Fibroblast of lung (primary cell): ENCODE measurements at regions not wholly inside any gene's neighbourhood (a gene's known extent, or its start where the extent isn't known, plus 50 kb on each side); places are given as distances from the start of the nearest gene placed in this dataset.

Experiments used
- DNase-seq, 2 donors: peaks; one replicate each; pipeline versions ENCODE4 v3.0.0 to v3.0.0-alpha.2; 2010; ENCODE audit warnings: low read depth in 2 of 2
- H2AFZ ChIP-seq: 2 replicates; pipeline ENCODE4 v1.5.1; 2012; ENCODE audit warnings: low read length, control low read depth, inconsistent platforms
- H3K27ac ChIP-seq: 2 replicates; pipeline ENCODE4 v1.5.1; 2011; ENCODE audit warnings: low read length, control low read depth; ENCODE audit not compliant: insufficient read depth
- H3K27me3 ChIP-seq: 2 replicates; pipeline ENCODE4 v1.5.1; 2011; ENCODE audit warnings: mild to moderate bottlenecking, low read length; ENCODE audit not compliant: control insufficient read depth, insufficient read depth
- H3K36me3 ChIP-seq: 2 replicates; pipeline ENCODE4 v1.5.1; 2011; ENCODE audit warnings: low read length; ENCODE audit not compliant: control insufficient read depth, insufficient read depth
- H3K4me1 ChIP-seq: 2 replicates; pipeline ENCODE4 v1.5.1; 2011; ENCODE audit warnings: low read length; ENCODE audit not compliant: control insufficient read depth, insufficient read depth; ENCODE audit errors: extremely low read depth
- H3K4me2 ChIP-seq: 2 replicates; pipeline ENCODE4 v1.5.1; 2011; ENCODE audit warnings: low read length, control low read depth; ENCODE audit not compliant: insufficient read depth; ENCODE audit errors: extremely low read depth
- H3K4me3 ChIP-seq, 4 experiments: fragments of 200-600 bp in 1 of 4; sonication (generic) in 1 of 4; replicated peaks in 1 of 4; 2 replicates each; pipeline ENCODE4 v1.5.1; 2011 to 2016; ENCODE audit warnings: low read length in 4 of 4, low read depth in 3 of 4, mild to moderate bottlenecking in 3 of 4, control low read depth in 2 of 4, inconsistent platforms in 1 of 4, mixed read lengths in 1 of 4; ENCODE audit not compliant: insufficient read depth in 1 of 4; ENCODE audit errors: control extremely low read depth in 1 of 4
- H3K79me2 ChIP-seq: 2 replicates; pipeline ENCODE4 v1.5.1; 2012; ENCODE audit warnings: mild to moderate bottlenecking, low read length, inconsistent platforms; ENCODE audit not compliant: control insufficient read depth, insufficient read depth
- H3K9ac ChIP-seq: 2 replicates; pipeline ENCODE4 v1.5.1; 2011; ENCODE audit warnings: mild to moderate bottlenecking, low read length, control low read depth; ENCODE audit not compliant: insufficient read depth
- H3K9me3 ChIP-seq: 2 replicates; pipeline ENCODE4 v1.5.1; 2012; ENCODE audit warnings: low read depth, low read length; ENCODE audit not compliant: control insufficient read depth, insufficient read depth
- H4K20me1 ChIP-seq: 2 replicates; pipeline ENCODE4 v1.5.1; 2011; ENCODE audit warnings: low read length; ENCODE audit not compliant: control insufficient read depth, insufficient read depth; ENCODE audit errors: extremely low read depth
- CTCF ChIP-seq, 2 donors: IDR thresholded peaks in 1 of 2; conservative IDR thresholded peaks in 1 of 2; 1 replicate in 1 of 2; 2 replicates in 1 of 2; pipeline ENCODE4 v1.5.1; 2011 to 2012; ENCODE audit warnings: low read length in 2 of 2, control low read depth in 1 of 2, inconsistent platforms in 1 of 2, low read depth in 1 of 2, mild to moderate bottlenecking in 1 of 2
- EZH2 ChIP-seq: IDR thresholded peaks from 2 replicates; pipeline ENCODE4 v1.5.1; 2012; ENCODE audit warnings: low read length, control low read depth, mild to moderate bottlenecking; ENCODE audit errors: missing control alignments

DNA sequence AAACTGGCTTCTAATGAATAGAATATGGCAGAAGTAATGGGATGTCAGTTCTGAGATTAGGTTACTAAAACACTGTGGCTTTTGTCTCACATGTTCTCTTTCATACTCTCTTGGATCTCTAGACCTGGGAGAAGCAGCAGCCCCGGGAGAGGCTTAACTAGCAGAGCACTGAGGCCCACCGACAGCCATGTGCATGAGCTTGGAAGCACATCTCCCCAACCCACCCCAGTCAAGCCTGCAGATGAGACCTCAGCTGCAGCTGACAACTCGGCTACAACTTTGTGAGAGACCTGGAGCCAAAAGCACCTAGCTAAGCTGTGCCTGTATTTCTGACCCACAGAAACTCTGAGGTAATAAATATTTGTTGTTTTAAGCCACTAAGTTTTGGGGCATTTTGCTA is 100.8 kb downstream of the TRIM29 start:
- no peaks in the 10 kb centered on the region for H4K20me1 ChIP-seq
- no peak overlapping the region for H3K27ac ChIP-seq
- H3K27me3 ChIP-seq = no peaks in the 10 kb centered on the region
- no peak for DNase-seq
- H3K9me3 ChIP-seq = no peaks in the 10 kb centered on the region
- no peaks in the 10 kb centered on the region for H3K4me1 ChIP-seq
- no peak overlapping the region for H3K9ac ChIP-seq
- H3K4me3 ChIP-seq = no peak overlapping the region
- no peak for TF ChIP-seq EZH2
- no peak for TF ChIP-seq CTCF (conservative IDR thresholded peaks at IDR 0.05 in 1 of 2, IDR thresholded peaks at IDR 0.05 in 1 of 2; ENCODE audit: low read depth in 1 of 2, low read length in 2 of 2)
- H3K4me2 ChIP-seq = no peak overlapping the region
- no peak overlapping the region for H2AFZ ChIP-seq
- H3K79me2 ChIP-seq = no peaks in the 10 kb centered on the region
- no peaks in the 10 kb centered on the region for H3K36me3 ChIP-seq

DNA sequence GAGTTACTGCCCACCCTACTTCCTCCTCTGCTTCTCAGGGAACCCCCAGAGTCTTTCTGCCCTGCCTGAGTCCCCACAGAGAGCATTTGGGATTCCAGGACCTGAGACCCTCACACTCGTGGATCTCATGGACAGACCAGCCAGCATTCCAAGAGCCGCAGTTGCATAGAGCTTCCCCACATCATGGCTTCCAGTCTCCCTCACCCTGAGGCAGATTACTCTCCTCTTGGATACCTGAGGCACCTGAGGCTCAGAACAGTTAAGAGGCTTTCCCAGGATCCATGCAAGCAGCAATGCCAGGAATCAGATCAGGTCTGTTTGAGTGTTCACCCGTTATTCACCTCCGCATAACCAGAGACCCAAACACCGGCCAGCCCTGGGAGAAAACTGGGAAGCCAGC is 102.2 kb downstream of the TRIM29 start:
- TF ChIP-seq CTCF (conservative IDR thresholded peaks at IDR 0.05 in 1 of 2, IDR thresholded peaks at IDR 0.05 in 1 of 2; ENCODE audit: low read depth in 1 of 2, low read length in 2 of 2) (no peak), EZH2 (no peak)
- Histone ChIP-seq H3K4me1 (no peaks in the 10 kb centered on the region), H3K27ac (no peak overlapping the region), H3K79me2 (no peaks in the 10 kb centered on the region), H3K9ac (no peak overlapping the region), H3K4me2 (no peak overlapping the region), H3K36me3 (no peaks in the 10 kb centered on the region), H2AFZ (no peak overlapping the region), H3K9me3 (no peaks in the 10 kb centered on the region), H3K4me3 (no peak overlapping the region), H3K27me3 (no peaks in the 10 kb centered on the region), H4K20me1 (no peaks in the 10 kb centered on the region)
- no peak for DNase-seq

DNA sequence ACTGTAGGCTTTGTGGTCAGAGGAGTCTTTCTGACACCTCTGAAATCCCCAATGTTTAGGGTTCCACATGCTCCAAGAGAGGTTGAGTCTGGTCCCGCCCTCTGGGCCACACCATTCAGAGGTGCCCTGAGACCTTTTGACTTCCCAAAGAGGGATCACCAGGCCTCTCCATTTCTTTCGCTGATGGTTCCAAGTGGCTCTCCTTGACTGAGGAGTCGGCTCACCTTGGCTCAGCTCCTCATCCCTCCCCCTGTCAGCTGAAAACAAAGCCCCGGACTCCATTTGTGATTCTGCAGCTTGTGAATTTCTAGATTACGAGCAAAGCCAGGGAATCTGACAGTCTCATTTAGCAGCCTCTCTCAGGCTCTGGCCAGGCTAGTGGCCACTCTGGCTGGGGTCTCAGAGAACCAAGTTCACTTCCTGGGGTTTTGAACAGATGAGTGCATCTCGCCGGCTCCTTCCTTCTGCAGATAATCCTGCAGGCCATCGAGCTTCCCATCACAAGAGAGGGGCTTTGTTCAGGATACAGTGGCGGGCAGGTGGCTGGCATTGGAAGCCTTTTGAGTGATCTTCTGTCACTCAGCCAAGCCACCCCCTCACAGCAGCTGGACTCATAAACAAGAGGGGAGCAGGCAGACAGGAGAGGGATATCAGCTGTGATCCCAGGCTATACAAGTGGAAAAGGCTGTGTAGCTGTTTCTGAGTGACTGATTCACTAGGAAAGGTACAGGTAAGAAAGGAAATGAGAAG is 102.9 kb downstream of the TRIM29 start:
- Histone ChIP-seq H2AFZ (no peak overlapping the region), H4K20me1 (no peaks in the 10 kb centered on the region), H3K4me3 (no peak overlapping the region), H3K27ac (no peak overlapping the region), H3K4me2 (no peak overlapping the region), H3K9ac (no peak overlapping the region), H3K79me2 (no peaks in the 10 kb centered on the region), H3K27me3 (no peaks in the 10 kb centered on the region), H3K36me3 (no peaks in the 10 kb centered on the region), H3K4me1 (no peaks in the 10 kb centered on the region), H3K9me3 (no peaks in the 10 kb centered on the region)
- TF ChIP-seq CTCF (conservative IDR thresholded peaks at IDR 0.05 in 1 of 2, IDR thresholded peaks at IDR 0.05 in 1 of 2; ENCODE audit: low read depth in 1 of 2, low read length in 2 of 2) = no peak
- no peak for TF ChIP-seq EZH2
- DNase-seq = no peak
